Neural crest cell (in vitro differentiated cells): ENCODE measurements at regions not wholly inside any gene's neighbourhood (a gene's known extent, or its start where the extent isn't known, plus 50 kb on each side); places are given as distances from the start of the nearest gene placed in this dataset.

Experiments used
- DNase-seq: peaks from one replicate; pipeline ENCODE4 v3.0.0; 2021; ENCODE audit warnings: low read depth, mixed read lengths, low spot score
- H3K27ac Mint-ChIP-seq: one replicate; pipeline ENCODE4 v1.8.0; 2021; ENCODE audit warnings: mild to moderate bottlenecking, mixed read lengths; ENCODE audit not compliant: unreplicated experiment
- H3K27me3 Mint-ChIP-seq: 2 replicates; pipeline ENCODE4 v1.8.0; 2021; ENCODE audit warnings: low read depth, mild to moderate bottlenecking, mixed read lengths
- H3K36me3 Mint-ChIP-seq: 2 replicates; pipeline ENCODE4 v1.8.0; 2021; ENCODE audit warnings: low read depth, mild to moderate bottlenecking, mixed read lengths
- H3K4me1 Mint-ChIP-seq: 2 replicates; pipeline ENCODE4 v1.8.0; 2021; ENCODE audit warnings: mixed read lengths
- H3K4me3 Mint-ChIP-seq: one replicate; pipeline ENCODE4 v1.8.0; 2021; ENCODE audit warnings: mild to moderate bottlenecking, mixed read lengths
- H3K9me3 Mint-ChIP-seq: 2 replicates; pipeline ENCODE4 v1.8.0; 2021; ENCODE audit warnings: mixed read lengths
- CTCF ChIP-seq: fragments of 200-600 bp; sonication (generic); conservative IDR thresholded peaks from 2 replicates; pipeline ENCODE4 v1.5.0; 2021; ENCODE audit warnings: antibody characterized with exemption, mild to moderate bottlenecking

- no peak for TF ChIP-seq CTCF
- peaks cover 2% of the 10 kb centered on the region for H3K9me3 Mint-ChIP-seq
- no peak overlapping the region for H3K4me3 Mint-ChIP-seq
- no peak overlapping the region for H3K27ac Mint-ChIP-seq
- H3K4me1 Mint-ChIP-seq, result no peaks in the 10 kb centered on the region
- DNase-seq, result no peak
- H3K36me3 Mint-ChIP-seq, result no peaks in the 10 kb centered on the region
- H3K27me3 Mint-ChIP-seq, result no peaks in the 10 kb centered on the region
Observed at GRCh38 chr13:85108356-85108755, 690.9 kb downstream of the SLITRK6 start.

GRCh38 chr13:85099245-85099644 lies 700.0 kb downstream of the SLITRK6 start:
- no peaks in the 10 kb centered on the region for H3K27me3 Mint-ChIP-seq
- peaks cover 12% of the 10 kb centered on the region for H3K9me3 Mint-ChIP-seq
- H3K36me3 Mint-ChIP-seq, result peaks cover 2% of the 10 kb centered on the region
- no peak for TF ChIP-seq CTCF
- no peaks in the 10 kb centered on the region for H3K4me1 Mint-ChIP-seq
- no peak overlapping the region for H3K4me3 Mint-ChIP-seq
- H3K27ac Mint-ChIP-seq, result no peak overlapping the region
- DNase-seq, result no peak

GRCh38 chr13:85095418-85096272 lies 703.6 kb downstream of the SLITRK6 start:
- Mint-ChIP-seq H3K36me3 (no peaks in the 10 kb centered on the region), H3K4me1 (no peaks in the 10 kb centered on the region), H3K27ac (no peak overlapping the region), H3K9me3 (peaks cover 7% of the 10 kb centered on the region), H3K4me3 (no peak overlapping the region), H3K27me3 (no peaks in the 10 kb centered on the region)
- DNase-seq, result no peak
- no peak for TF ChIP-seq CTCF

- H3K27ac Mint-ChIP-seq, result no peak overlapping the region
- H3K36me3 Mint-ChIP-seq, result no peaks in the 10 kb centered on the region
- no peak for DNase-seq
Observed at GRCh38 chr13:85093808-85094207, 705.4 kb downstream of the SLITRK6 start.

GRCh38 chr13:85091631-85092234 lies 707.5 kb downstream of the SLITRK6 start:
- TF ChIP-seq CTCF, result no peak

More at GRCh38 chr13:85093808-85094207, 705.4 kb downstream of the SLITRK6 start:
- H3K4me1 Mint-ChIP-seq, result no peaks in the 10 kb centered on the region
- H3K9me3 Mint-ChIP-seq, result peaks cover 6% of the 10 kb centered on the region
- TF ChIP-seq CTCF, result no peak
- no peak overlapping the region for H3K4me3 Mint-ChIP-seq
- H3K27me3 Mint-ChIP-seq, result no peaks in the 10 kb centered on the region

More at GRCh38 chr13:85091631-85092234, 707.5 kb downstream of the SLITRK6 start:
- Mint-ChIP-seq H3K4me3 (no peak overlapping the region), H3K4me1 (no peaks in the 10 kb centered on the region), H3K27ac (no peak overlapping the region), H3K27me3 (no peaks in the 10 kb centered on the region), H3K9me3 (peaks cover 8% of the 10 kb centered on the region), H3K36me3 (no peaks in the 10 kb centered on the region)
- DNase-seq, result no peak
